Fibroblast of lung (primary cell): ENCODE measurements at regions not wholly inside any gene's neighbourhood (a gene's known extent, or its start where the extent isn't known, plus 50 kb on each side); places are given as distances from the start of the nearest gene placed in this dataset.

Source experiments
- DNase-seq, 2 donors: peaks; one replicate each; pipeline versions ENCODE4 v3.0.0 to v3.0.0-alpha.2; 2010; ENCODE audit warnings: low read depth in 2 of 2
- H2AFZ ChIP-seq: 2 replicates; pipeline ENCODE4 v1.5.1; 2012; ENCODE audit warnings: low read length, control low read depth, inconsistent platforms
- H3K27ac ChIP-seq: 2 replicates; pipeline ENCODE4 v1.5.1; 2011; ENCODE audit warnings: low read length, control low read depth; ENCODE audit not compliant: insufficient read depth
- H3K27me3 ChIP-seq: 2 replicates; pipeline ENCODE4 v1.5.1; 2011; ENCODE audit warnings: mild to moderate bottlenecking, low read length; ENCODE audit not compliant: control insufficient read depth, insufficient read depth
- H3K36me3 ChIP-seq: 2 replicates; pipeline ENCODE4 v1.5.1; 2011; ENCODE audit warnings: low read length; ENCODE audit not compliant: control insufficient read depth, insufficient read depth
- H3K4me1 ChIP-seq: 2 replicates; pipeline ENCODE4 v1.5.1; 2011; ENCODE audit warnings: low read length; ENCODE audit not compliant: control insufficient read depth, insufficient read depth; ENCODE audit errors: extremely low read depth
- H3K4me2 ChIP-seq: 2 replicates; pipeline ENCODE4 v1.5.1; 2011; ENCODE audit warnings: low read length, control low read depth; ENCODE audit not compliant: insufficient read depth; ENCODE audit errors: extremely low read depth
- H3K4me3 ChIP-seq, 4 experiments: fragments of 200-600 bp in 1 of 4; sonication (generic) in 1 of 4; replicated peaks in 1 of 4; 2 replicates each; pipeline ENCODE4 v1.5.1; 2011 to 2016; ENCODE audit warnings: low read length in 4 of 4, low read depth in 3 of 4, mild to moderate bottlenecking in 3 of 4, control low read depth in 2 of 4, inconsistent platforms in 1 of 4, mixed read lengths in 1 of 4; ENCODE audit not compliant: insufficient read depth in 1 of 4; ENCODE audit errors: control extremely low read depth in 1 of 4
- H3K79me2 ChIP-seq: 2 replicates; pipeline ENCODE4 v1.5.1; 2012; ENCODE audit warnings: mild to moderate bottlenecking, low read length, inconsistent platforms; ENCODE audit not compliant: control insufficient read depth, insufficient read depth
- H3K9ac ChIP-seq: 2 replicates; pipeline ENCODE4 v1.5.1; 2011; ENCODE audit warnings: mild to moderate bottlenecking, low read length, control low read depth; ENCODE audit not compliant: insufficient read depth
- H3K9me3 ChIP-seq: 2 replicates; pipeline ENCODE4 v1.5.1; 2012; ENCODE audit warnings: low read depth, low read length; ENCODE audit not compliant: control insufficient read depth, insufficient read depth
- H4K20me1 ChIP-seq: 2 replicates; pipeline ENCODE4 v1.5.1; 2011; ENCODE audit warnings: low read length; ENCODE audit not compliant: control insufficient read depth, insufficient read depth; ENCODE audit errors: extremely low read depth
- CTCF ChIP-seq, 2 donors: IDR thresholded peaks in 1 of 2; conservative IDR thresholded peaks in 1 of 2; 1 replicate in 1 of 2; 2 replicates in 1 of 2; pipeline ENCODE4 v1.5.1; 2011 to 2012; ENCODE audit warnings: low read length in 2 of 2, control low read depth in 1 of 2, inconsistent platforms in 1 of 2, low read depth in 1 of 2, mild to moderate bottlenecking in 1 of 2
- EZH2 ChIP-seq: IDR thresholded peaks from 2 replicates; pipeline ENCODE4 v1.5.1; 2012; ENCODE audit warnings: low read length, control low read depth, mild to moderate bottlenecking; ENCODE audit errors: missing control alignments

- Histone ChIP-seq H2AFZ (no peak overlapping the region), H4K20me1 (no peaks in the 10 kb centered on the region), H3K9me3 (no peaks in the 10 kb centered on the region), H3K27ac (no peak overlapping the region), H3K4me3 (no peak overlapping the region), H3K27me3 (no peaks in the 10 kb centered on the region), H3K36me3 (no peaks in the 10 kb centered on the region), H3K9ac (no peak overlapping the region), H3K79me2 (no peaks in the 10 kb centered on the region), H3K4me1 (no peaks in the 10 kb centered on the region), H3K4me2 (no peak overlapping the region)
- TF ChIP-seq CTCF (conservative IDR thresholded peaks at IDR 0.05 in 1 of 2, IDR thresholded peaks at IDR 0.05 in 1 of 2; ENCODE audit: low read depth in 1 of 2, low read length in 2 of 2) (no peak), EZH2 (no peak)
- no peak for DNase-seq
Observed at GRCh38 chr3:117480525-117480924, 770.9 kb downstream of the TUSC7 start.

DNA sequence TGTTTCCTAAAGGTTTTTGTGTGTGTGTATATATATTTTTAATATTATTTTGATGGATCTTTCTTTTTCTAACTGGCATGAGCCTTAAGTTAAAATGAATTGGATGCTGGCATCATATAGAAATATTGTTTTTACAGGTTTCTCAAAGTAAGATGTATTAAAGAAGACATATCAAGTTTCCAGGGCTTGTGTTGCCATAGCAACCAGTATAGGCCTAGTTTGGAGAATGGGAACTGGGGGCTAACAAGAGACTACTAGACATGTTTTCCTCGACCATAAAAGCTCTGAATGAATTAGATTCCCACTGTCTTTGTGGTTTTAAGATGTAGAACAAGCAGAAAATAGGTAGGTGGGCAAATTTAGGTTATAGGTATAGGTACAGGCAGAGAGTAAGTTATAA, 771.4 kb downstream of the TUSC7 start:
- no peak for TF ChIP-seq CTCF (conservative IDR thresholded peaks at IDR 0.05 in 1 of 2, IDR thresholded peaks at IDR 0.05 in 1 of 2; ENCODE audit: low read depth in 1 of 2, low read length in 2 of 2)
- no peak for TF ChIP-seq EZH2
- Histone ChIP-seq H3K4me1 (no peaks in the 10 kb centered on the region), H3K4me2 (no peak overlapping the region), H4K20me1 (no peaks in the 10 kb centered on the region), H3K27ac (no peak overlapping the region), H3K79me2 (no peaks in the 10 kb centered on the region), H3K36me3 (no peaks in the 10 kb centered on the region), H2AFZ (no peak overlapping the region), H3K27me3 (no peaks in the 10 kb centered on the region), H3K9me3 (no peaks in the 10 kb centered on the region), H3K4me3 (no peak overlapping the region), H3K9ac (no peak overlapping the region)
- no peak for DNase-seq

- Histone ChIP-seq H4K20me1 (no peaks in the 10 kb centered on the region), H3K9ac (no peak overlapping the region), H3K27me3 (no peaks in the 10 kb centered on the region), H3K9me3 (no peaks in the 10 kb centered on the region), H3K79me2 (no peaks in the 10 kb centered on the region), H3K4me2 (no peak overlapping the region), H3K4me1 (no peaks in the 10 kb centered on the region), H3K27ac (no peak overlapping the region), H3K4me3 (no peak overlapping the region), H2AFZ (no peak overlapping the region), H3K36me3 (no peaks in the 10 kb centered on the region)
- no peak for DNase-seq
- TF ChIP-seq CTCF (conservative IDR thresholded peaks at IDR 0.05 in 1 of 2, IDR thresholded peaks at IDR 0.05 in 1 of 2; ENCODE audit: low read depth in 1 of 2, low read length in 2 of 2) (no peak), EZH2 (no peak)
Observed at GRCh38 chr3:117483839-117484238, 774.3 kb downstream of the TUSC7 start.
